Stimulated activated memory B cell treated with anti-CD40 and anti-IgM and Interleukin-4, amounts not matched to agents 10 μg/mL and 1 μg/mL and 100 μg/mL, for 72 hours (primary cell): ENCODE measurements at regions not wholly inside any gene's neighbourhood (a gene's known extent, or its start where the extent isn't known, plus 50 kb on each side); places are given as distances from the start of the nearest gene placed in this dataset.
"Not testable (repeated sequence)": the region's sequence is repeated elsewhere in the genome, so short reads cannot be mapped to it uniquely, and the experiment has no call there.

ENCODE experiments used
- ATAC-seq: fragments of 150-1000 bp; cut with Tn5 transposase; 2 replicates; pipeline ENCODE4 v1.10.0; 2021
- H3K27ac Mint-ChIP-seq: one replicate; pipeline ENCODE4 v1.8.0; 2022; ENCODE audit warnings: mild to moderate bottlenecking, mixed read lengths
- H3K27me3 Mint-ChIP-seq: one replicate; pipeline ENCODE4 v1.8.0; 2022; ENCODE audit warnings: mixed read lengths
- H3K36me3 Mint-ChIP-seq: one replicate; pipeline ENCODE4 v1.8.0; 2022; ENCODE audit warnings: mixed read lengths
- H3K4me1 Mint-ChIP-seq: one replicate; pipeline ENCODE4 v1.8.0; 2022; ENCODE audit warnings: mixed read lengths
- H3K4me3 Mint-ChIP-seq: one replicate; pipeline ENCODE4 v1.8.0; 2022; ENCODE audit warnings: mild to moderate bottlenecking, moderate library complexity, mixed read lengths
- H3K9me3 Mint-ChIP-seq: one replicate; pipeline ENCODE4 v1.8.0; 2022; ENCODE audit warnings: mixed read lengths

GRCh38 chr4:104629601-104630000, 134.9 kb upstream of the CXXC4 start:
- Mint-ChIP-seq H3K4me1 (no peaks in the 10 kb centered on the region), H3K4me3 (no peak overlapping the region), H3K36me3 (no peaks in the 10 kb centered on the region), H3K9me3 (no peaks in the 10 kb centered on the region), H3K27me3 (no peaks in the 10 kb centered on the region), H3K27ac (no peak overlapping the region)
- no peak for ATAC-seq

- H3K4me3 Mint-ChIP-seq = no peak overlapping the region
- no peaks in the 10 kb centered on the region for H3K9me3 Mint-ChIP-seq
- no peak overlapping the region for H3K27ac Mint-ChIP-seq
- no peak for ATAC-seq
- H3K36me3 Mint-ChIP-seq = no peaks in the 10 kb centered on the region
- no peaks in the 10 kb centered on the region for H3K4me1 Mint-ChIP-seq
- no peaks in the 10 kb centered on the region for H3K27me3 Mint-ChIP-seq
Measured at GRCh38 chr4:104630272-104630671, 135.6 kb upstream of the CXXC4 start.

GRCh38 chr4:104631000-104631399, 136.3 kb upstream of the CXXC4 start:
- no peak overlapping the region for H3K27ac Mint-ChIP-seq

GRCh38 chr4:104641418-104641817, 146.7 kb upstream of the CXXC4 start:
- peaks cover 9% of the 10 kb centered on the region for H3K27me3 Mint-ChIP-seq
- no peak for ATAC-seq
- no peak overlapping the region for H3K27ac Mint-ChIP-seq
- H3K9me3 Mint-ChIP-seq = no peaks in the 10 kb centered on the region
- H3K4me1 Mint-ChIP-seq = no peaks in the 10 kb centered on the region
- no peaks in the 10 kb centered on the region for H3K36me3 Mint-ChIP-seq
- no peak overlapping the region for H3K4me3 Mint-ChIP-seq

More at GRCh38 chr4:104631000-104631399, 136.3 kb upstream of the CXXC4 start:
- ATAC-seq = no peak
- Mint-ChIP-seq H3K9me3 (no peaks in the 10 kb centered on the region), H3K36me3 (no peaks in the 10 kb centered on the region), H3K4me3 (no peak overlapping the region), H3K27me3 (no peaks in the 10 kb centered on the region), H3K4me1 (no peaks in the 10 kb centered on the region)

GRCh38 chr4:104642521-104642920, 147.8 kb upstream of the CXXC4 start:
- ATAC-seq = no peak
- no peaks in the 10 kb centered on the region for H3K36me3 Mint-ChIP-seq
- no peaks in the 10 kb centered on the region for H3K4me1 Mint-ChIP-seq
- no peak overlapping the region for H3K27ac Mint-ChIP-seq
- no peak overlapping the region for H3K4me3 Mint-ChIP-seq
- H3K9me3 Mint-ChIP-seq = no peaks in the 10 kb centered on the region
- peaks cover 13% of the 10 kb centered on the region for H3K27me3 Mint-ChIP-seq

- ATAC-seq = no peak
- H3K36me3 Mint-ChIP-seq = no peaks in the 10 kb centered on the region
- H3K4me1 Mint-ChIP-seq = no peaks in the 10 kb centered on the region
- no peak overlapping the region for H3K27ac Mint-ChIP-seq
- H3K4me3 Mint-ChIP-seq = no peak overlapping the region
- no peaks in the 10 kb centered on the region for H3K9me3 Mint-ChIP-seq
- peaks cover 13% of the 10 kb centered on the region for H3K27me3 Mint-ChIP-seq
Measured at GRCh38 chr4:104643805-104644204, 149.1 kb upstream of the CXXC4 start.

GRCh38 chr4:104649631-104650030, 154.9 kb upstream of the CXXC4 start:
- peaks cover 13% of the 10 kb centered on the region for H3K27me3 Mint-ChIP-seq
- H3K27ac Mint-ChIP-seq = no peak overlapping the region
- ATAC-seq = no peak
- H3K4me1 Mint-ChIP-seq = no peaks in the 10 kb centered on the region
- H3K9me3 Mint-ChIP-seq = no peaks in the 10 kb centered on the region
- H3K4me3 Mint-ChIP-seq = no peak overlapping the region
- no peaks in the 10 kb centered on the region for H3K36me3 Mint-ChIP-seq

GRCh38 chr4:104662269-104662668, 167.6 kb upstream of the CXXC4 start:
- H3K9me3 Mint-ChIP-seq, H3K27me3 Mint-ChIP-seq, ATAC-seq, H3K36me3 Mint-ChIP-seq, H3K4me1 Mint-ChIP-seq, H3K4me3 Mint-ChIP-seq, H3K27ac Mint-ChIP-seq: not testable (repeated sequence)

GRCh38 chr4:104677116-104677515, 182.4 kb upstream of the CXXC4 start:
- Mint-ChIP-seq H3K4me3 (no peak overlapping the region), H3K36me3 (no peaks in the 10 kb centered on the region), H3K27me3 (no peaks in the 10 kb centered on the region), H3K9me3 (no peaks in the 10 kb centered on the region), H3K4me1 (no peaks in the 10 kb centered on the region), H3K27ac (no peak overlapping the region)
- ATAC-seq = no peak

GRCh38 chr4:104682311-104682710, 187.6 kb upstream of the CXXC4 start:
- no peak for ATAC-seq
- H3K9me3 Mint-ChIP-seq = peaks cover 10% of the 10 kb centered on the region
- no peak overlapping the region for H3K27ac Mint-ChIP-seq
- no peaks in the 10 kb centered on the region for H3K4me1 Mint-ChIP-seq
- H3K27me3 Mint-ChIP-seq = no peaks in the 10 kb centered on the region
- no peaks in the 10 kb centered on the region for H3K36me3 Mint-ChIP-seq
- H3K4me3 Mint-ChIP-seq = no peak overlapping the region

- Mint-ChIP-seq H3K4me3 (no peak overlapping the region), H3K27me3 (peaks cover 9% of the 10 kb centered on the region), H3K4me1 (no peaks in the 10 kb centered on the region), H3K36me3 (no peaks in the 10 kb centered on the region), H3K9me3 (no peaks in the 10 kb centered on the region), H3K27ac (no peak overlapping the region)
- no peak for ATAC-seq
Measured at GRCh38 chr4:104693601-104694201, 199.0 kb upstream of the CXXC4 start.

- Mint-ChIP-seq H3K36me3 (no peaks in the 10 kb centered on the region), H3K4me3 (no peak overlapping the region), H3K9me3 (no peaks in the 10 kb centered on the region), H3K27me3 (no peaks in the 10 kb centered on the region), H3K4me1 (peaks cover 6% of the 10 kb centered on the region), H3K27ac (no peak overlapping the region)
- no peak for ATAC-seq
Measured at GRCh38 chr4:104716584-104716983, 221.9 kb upstream of the CXXC4 start.

- H3K9me3 Mint-ChIP-seq = no peaks in the 10 kb centered on the region
- H3K4me3 Mint-ChIP-seq = no peak overlapping the region
- no peaks in the 10 kb centered on the region for H3K36me3 Mint-ChIP-seq
- ATAC-seq = peak; percentile 64
- no peak overlapping the region for H3K27ac Mint-ChIP-seq
- H3K27me3 Mint-ChIP-seq = no peaks in the 10 kb centered on the region
- peaks cover 6% of the 10 kb centered on the region for H3K4me1 Mint-ChIP-seq
Measured at GRCh38 chr4:104719539-104720230, 225.0 kb upstream of the CXXC4 start.

GRCh38 chr4:104722467-104722866, 227.8 kb upstream of the CXXC4 start:
- Mint-ChIP-seq H3K4me1 (peaks cover 6% of the 10 kb centered on the region), H3K27me3 (no peaks in the 10 kb centered on the region), H3K27ac (no peak overlapping the region), H3K36me3 (no peaks in the 10 kb centered on the region), H3K9me3 (no peaks in the 10 kb centered on the region), H3K4me3 (no peak overlapping the region)
- ATAC-seq = no peak

GRCh38 chr4:104726002-104726401, 231.3 kb upstream of the CXXC4 start:
- Mint-ChIP-seq H3K27me3 (no peaks in the 10 kb centered on the region), H3K4me1 (no peaks in the 10 kb centered on the region), H3K27ac (no peak overlapping the region), H3K4me3 (no peak overlapping the region), H3K9me3 (no peaks in the 10 kb centered on the region), H3K36me3 (no peaks in the 10 kb centered on the region)
- ATAC-seq = no peak

- no peak overlapping the region for H3K4me3 Mint-ChIP-seq
Measured at GRCh38 chr4:104727643-104728042, 232.9 kb upstream of the CXXC4 start.

More at GRCh38 chr4:104727643-104728042, 232.9 kb upstream of the CXXC4 start:
- Mint-ChIP-seq H3K36me3 (no peaks in the 10 kb centered on the region), H3K27ac (no peak overlapping the region), H3K27me3 (no peaks in the 10 kb centered on the region), H3K9me3 (no peaks in the 10 kb centered on the region), H3K4me1 (no peaks in the 10 kb centered on the region)
- no peak for ATAC-seq
